CD4-positive, alpha-beta T cell treated with Interleukin-4 for 4 hours (primary cell): ENCODE measurements at regions not wholly inside any gene's neighbourhood (a gene's known extent, or its start where the extent isn't known, plus 50 kb on each side); places are given as distances from the start of the nearest gene placed in this dataset.
"Not testable (repeated sequence)": the region's sequence is repeated elsewhere in the genome, so short reads cannot be mapped to it uniquely, and the experiment has no call there.

Source experiments
- DNase-seq: peaks from one replicate; pipeline ENCODE4 v3.0.0-alpha.2; 2020

- no peak for DNase-seq
Observed at GRCh38 chr13:73657821-73658540, 476.2 kb downstream of the KLF12 start.

- no peak for DNase-seq
Observed at GRCh38 chr13:73656863-73657262, 477.3 kb downstream of the KLF12 start.

GRCh38 chr13:73653688-73654087, 480.5 kb downstream of the KLF12 start:
- no peak for DNase-seq

- no peak for DNase-seq
Observed at GRCh38 chr13:73647417-73647816, 486.8 kb downstream of the KLF12 start.

GRCh38 chr13:73640476-73641179, 493.6 kb downstream of the KLF12 start:
- DNase-seq, result not testable (repeated sequence)

- DNase-seq, result no peak
Observed at GRCh38 chr13:73635166-73635787, 498.9 kb downstream of the KLF12 start.

- DNase-seq, result no peak
Observed at GRCh38 chr13:73633817-73634460, 500.3 kb downstream of the KLF12 start.

GRCh38 chr13:73631411-73631810, 502.8 kb downstream of the KLF12 start:
- no peak for DNase-seq

GRCh38 chr13:73625562-73626339, 508.5 kb downstream of the KLF12 start:
- peak; percentile 56 for DNase-seq

- DNase-seq, result no peak
Observed at GRCh38 chr13:73623281-73623680, 510.9 kb downstream of the KLF12 start.

GRCh38 chr13:73622381-73622780, 511.8 kb downstream of the KLF12 start:
- no peak for DNase-seq

- no peak for DNase-seq
Observed at GRCh38 chr13:73618275-73618865, 515.8 kb downstream of the KLF12 start.

GRCh38 chr13:73616861-73617260, 517.3 kb downstream of the KLF12 start:
- no peak for DNase-seq

- no peak for DNase-seq
Observed at GRCh38 chr13:73610799-73611592, 523.2 kb downstream of the KLF12 start.

- no peak for DNase-seq
Observed at GRCh38 chr13:73608711-73609485, 525.3 kb downstream of the KLF12 start.

- DNase-seq, result no peak
Observed at GRCh38 chr13:73608157-73608516, 526.1 kb downstream of the KLF12 start.

- DNase-seq, result no peak
Observed at GRCh38 chr13:73607489-73608156, 526.6 kb downstream of the KLF12 start.

- no peak for DNase-seq
Observed at GRCh38 chr13:73603646-73604045, 530.6 kb downstream of the KLF12 start.

GRCh38 chr13:73602295-73602694, 531.9 kb downstream of the KLF12 start:
- peak; percentile 8 for DNase-seq

GRCh38 chr13:73601708-73602107, 532.5 kb downstream of the KLF12 start:
- no peak for DNase-seq
